K562 (cell line): ENCODE measurements at regions not wholly inside any gene's neighbourhood (a gene's known extent, or its start where the extent isn't known, plus 50 kb on each side); places are given as distances from the start of the nearest gene placed in this dataset.
"Not testable (repeated sequence)": the region's sequence is repeated elsewhere in the genome, so short reads cannot be mapped to it uniquely, and the experiment has no call there.

Experiments used
- ATAC-seq: fragments of 200-7000 bp; cut with Tn5 transposase; 3 replicates; pipeline ENCODE4 v1.9.1; 2020; ENCODE audit warnings: moderate library complexity
- BruUV-seq: library from RNA; stranded (reverse); fragments of 400-500 nt; replicated peaks from 2 replicates; lab custom pipeline; 2021; lab: Mats Ljungman, UMichigan
- CTCF ChIA-PET: fragments of 300-600 bp; formaldehyde crosslinking; extraction: SDS; loops from one replicate; lab custom pipeline; 2021; ENCODE audit warnings: low intra/inter-chr PET ratio; lab: Yijun Ruan, JAX
- POLR2A ChIA-PET: fragments of 300-600, 350-650 bp; sonication (Branson Sonifier 250); formaldehyde crosslinking; extraction: SDS; loops from one replicate; lab custom pipeline; 2021; ENCODE audit warnings: antibody characterized with exemption, inconsistent platforms; lab: Yijun Ruan, JAX
- DNase-seq, 4 experiments: peaks; one replicate each; pipeline versions ENCODE4 v3.0.0 to v3.0.0-alpha.2; 2011 to 2018; ENCODE audit warnings: low spot score in 3 of 4, mixed read lengths in 3 of 4; ENCODE audit errors: extremely low read depth in 1 of 4
- FAIRE-seq: peaks from 2 replicates; lab custom pipeline; 2011; peaks lifted over from hg19 to GRCh38; lab: Jason Lieb, UNC
- H2AFZ ChIP-seq: 2 replicates; pipeline ENCODE4 v1.6.0; 2011; ENCODE audit warnings: low read depth, low read length, control low read depth, inconsistent platforms
- H3K27ac ChIP-seq: fragments of 200-600 bp; 3 replicates; pipeline ENCODE4 v1.8.0; 2011; ENCODE audit warnings: low read depth, mild to moderate bottlenecking, control low read depth, inconsistent platforms, low read length, moderate library complexity, mixed read lengths; ENCODE audit errors: extremely low read depth
- H3K27me3 ChIP-seq, 2 experiments: fragments of 300-600 bp in 1 of 2; 2 replicates in 1 of 2; 3 replicates in 1 of 2; pipeline versions ENCODE4 v1.6.0 to v1.8.0; 2011; ENCODE audit warnings: inconsistent platforms in 2 of 2, low read length in 2 of 2, mild to moderate bottlenecking in 1 of 2, mixed read lengths in 1 of 2, moderate library complexity in 1 of 2; ENCODE audit not compliant: control insufficient read depth in 2 of 2, insufficient read depth in 2 of 2
- H3K36me3 ChIP-seq: fragments of 300-600 bp; 3 replicates; pipeline ENCODE4 v1.8.0; 2011; ENCODE audit warnings: mild to moderate bottlenecking, low read length, inconsistent platforms; ENCODE audit not compliant: control insufficient read depth, insufficient read depth
- H3K4me1 ChIP-seq, 2 experiments: fragments of 200-600 bp in 1 of 2; replicated peaks in 1 of 2; 2 replicates in 1 of 2; 3 replicates in 1 of 2; pipeline versions ENCODE4 v1.5.1 to v1.8.0; 2011; ENCODE audit warnings: inconsistent platforms in 2 of 2, low read length in 2 of 2, mild to moderate bottlenecking in 1 of 2, mixed read lengths in 1 of 2, moderate library complexity in 1 of 2; ENCODE audit not compliant: control insufficient read depth in 2 of 2, insufficient read depth in 2 of 2
- H3K4me2 ChIP-seq: 2 replicates; pipeline ENCODE4 v1.6.1; 2011; ENCODE audit warnings: low read length, control low read depth, inconsistent platforms, mixed read lengths; ENCODE audit not compliant: insufficient read depth
- H3K4me3 ChIP-seq: fragments of 200-600 bp; sonication (generic), shearing (Covaris generic); 2 replicates; pipeline ENCODE4 v1.5.1; 2016; ENCODE audit warnings: control low read depth, inconsistent platforms
- H3K79me2 ChIP-seq: fragments of 200-600 bp; 3 replicates; pipeline ENCODE4 v1.8.0; 2011; ENCODE audit warnings: low read length, inconsistent platforms; ENCODE audit not compliant: control insufficient read depth, insufficient read depth
- H3K9ac ChIP-seq, 2 experiments: 2 replicates each; pipeline versions ENCODE4 v1.6.0 to v1.6.1; 2011; ENCODE audit warnings: low read depth in 2 of 2, low read length in 2 of 2, control low read depth in 1 of 2, inconsistent platforms in 1 of 2, mild to moderate bottlenecking in 1 of 2, mixed read lengths in 1 of 2; ENCODE audit not compliant: insufficient read depth in 1 of 2
- H3K9me1 ChIP-seq: one replicate; pipeline ENCODE4 v1.6.0; 2011; ENCODE audit warnings: inconsistent platforms, mild to moderate bottlenecking, low read length, moderate library complexity; ENCODE audit not compliant: control insufficient read depth, insufficient read depth
- H3K9me3 ChIP-seq: replicated peaks from 2 replicates; pipeline ENCODE4 v1.5.1; 2011; ENCODE audit warnings: low read depth, low read length, inconsistent platforms; ENCODE audit not compliant: control insufficient read depth, insufficient read depth
- H4K20me1 ChIP-seq: replicated peaks from 2 replicates; pipeline ENCODE4 v1.6.1; 2011; ENCODE audit warnings: low read length, inconsistent platforms, mixed read lengths; ENCODE audit not compliant: control insufficient read depth, insufficient read depth
- ATF3 ChIP-seq, 2 experiments: fragments of 450-650 bp in 1 of 2; sonication (generic) in 1 of 2; formaldehyde crosslinking in 1 of 2; IDR thresholded peaks in 1 of 2; conservative IDR thresholded peaks in 1 of 2; 2 replicates each; pipeline versions ENCODE4 v1.6.1 to v1.8.1; 2016 to 2023; ENCODE audit warnings: mild to moderate bottlenecking in 2 of 2, moderate library complexity in 2 of 2, inconsistent platforms in 1 of 2, missing genetic modification reagents in 1 of 2
- CEBPB ChIP-seq: fragments of 450-650 bp; IDR thresholded peaks from 2 replicates; pipeline ENCODE4 v1.6.1; 2016; ENCODE audit warnings: missing genetic modification characterization, missing compliant biosample characterization
- CEBPG ChIP-seq, 3 experiments: fragments of 200-800 bp in 1 of 3; sonication (Bioruptor generic) in 1 of 3; sonication (generic) in 1 of 3; formaldehyde crosslinking in 1 of 3; IDR thresholded peaks in 2 of 3; conservative IDR thresholded peaks in 1 of 3; 2 replicates each; pipeline versions ENCODE4 v1.6.1 to v1.8.0; 2016 to 2022; ENCODE audit warnings: missing compliant biosample characterization in 2 of 3, missing genetic modification characterization in 2 of 3, mild to moderate bottlenecking in 1 of 3, missing genetic modification reagents in 1 of 3
- STAT5B ChIP-seq: fragments of 250-450 bp; sonication (Bioruptor Pico); IDR thresholded peaks from 2 replicates; pipeline ENCODE4 v1.8.0; 2021; ENCODE audit warnings: mild to moderate bottlenecking, inconsistent platforms
- TRIM24 ChIP-seq, 2 experiments: fragments of 450-650 bp; IDR thresholded peaks; 2 replicates each; pipeline ENCODE4 v1.6.1; 2016
- ZNF24 ChIP-seq: fragments of 450-650 bp; IDR thresholded peaks from 2 replicates; pipeline ENCODE4 v1.6.1; 2016
- ZNF395 ChIP-seq: fragments of 200-800 bp; sonication (Bioruptor generic); IDR thresholded peaks from 2 replicates; pipeline ENCODE4 v1.6.1; 2017; ENCODE audit warnings: missing genetic modification characterization, missing compliant biosample characterization
- WGBS: fragments of 100-300 bp; shearing (Covaris generic); methylation state at CpG from one replicate; pipeline ENCODE4 v1.1.6; 2016; ENCODE audit warnings: low coverage, mixed read lengths; ENCODE audit not compliant: insufficient coverage; ENCODE audit errors: missing lambda C conversion rate; 5-methylcytosine and 5-hydroxymethylcytosine counted together
- in situ Hi-C: fragments of 300-500 bp; cut with MboI; formaldehyde crosslinking; loops from 4 replicates; pipeline ENCODE4 v1.15.0; 2018; ENCODE audit warnings: inconsistent platforms, mixed read lengths
- intact Hi-C: fragments of 100-400 bp; cut with micrococcal nuclease; formaldehyde crosslinking; loops from 2 replicates; pipeline ENCODE4 v1.14.2; 2022

- Histone ChIP-seq H3K79me2 (no peaks in the 10 kb centered on the region), H3K4me1 (no peaks in the 10 kb centered on the region)
- no peak for TF ChIP-seq STAT5B (CRISPR knock-in tag)
- no peak for TF ChIP-seq ZNF395 (CRISPR knock-in tag)
- TF ChIP-seq, all 486 proteins: peak for 0
- ATAC-seq = no peak
- H3K4me2 ChIP-seq = no peak overlapping the region
- WGBS = 3% methylated on average over 4 of the region's 4 CpGs
- H3K9me3 ChIP-seq = no peaks in the 10 kb centered on the region
- DNase-seq = no peak
- intact Hi-C loops = no loop called here
- no peak overlapping the region for H3K27ac ChIP-seq
- H3K9ac ChIP-seq = no peak overlapping the region
- FAIRE-seq = no peak
- no peaks in the 10 kb centered on the region for H4K20me1 ChIP-seq
- POLR2A ChIA-PET = no interaction called here
- in situ Hi-C loops = no loop called here
- H3K36me3 ChIP-seq = no peaks in the 10 kb centered on the region
- no peaks in the 10 kb centered on the region for H3K9me1 ChIP-seq
- H3K4me3 ChIP-seq = no peak overlapping the region
- H3K27me3 ChIP-seq = no peaks in the 10 kb centered on the region
- no peak overlapping the region for H2AFZ ChIP-seq
- CTCF ChIA-PET = no interaction called here
- no TSS peak for BruUV-seq
Measured at GRCh38 chr1:143553627-143554026, 418.2 kb downstream of the FAM72C start.

GRCh38 chr1:143504703-143505102, 467.1 kb downstream of the FAM72C start:
- H3K9me3 ChIP-seq; POLR2A ChIA-PET; H3K36me3 ChIP-seq; BruUV-seq; H3K27me3 ChIP-seq; H3K4me2 ChIP-seq; H2AFZ ChIP-seq; H3K79me2 ChIP-seq; H3K4me3 ChIP-seq; ATAC-seq; CTCF ChIA-PET; DNase-seq; H3K9me1 ChIP-seq; H3K4me1 ChIP-seq; H3K27ac ChIP-seq; FAIRE-seq; intact Hi-C loops; H3K9ac ChIP-seq; H4K20me1 ChIP-seq; TF ChIP-seq CEBPG (CRISPR knock-in tag; IDR thresholded peaks at IDR 0.05); ATF3 (CRISPR knock-in tag; conservative IDR thresholded peaks at IDR 0.05): not testable (repeated sequence)
- TF ChIP-seq CEBPG (tag; conservative IDR thresholded peaks at IDR 0.05 in 1 of 2, IDR thresholded peaks at IDR 0.05 in 1 of 2) (peak in 1 of 2 experiments; percentile 80; a peak in 2 of 4 replicates), TRIM24 (IDR thresholded peaks at IDR 0.05) (peak; percentile 98 to 99), ZNF24 (peak; percentile 94), CEBPB (tag) (peak; percentile 76), ATF3 (IDR thresholded peaks at IDR 0.05) (peak; percentile 65)
- in situ Hi-C loops = loop anchor here (25.0 kb wide), 1 partner anchor 833 kb away; no protein-coding TSS in a partner anchor
